ENCODE measurements at regions not wholly inside any gene's neighbourhood (a gene's known extent, or its start where the extent isn't known, plus 50 kb on each side); places are given as distances from the start of the nearest gene placed in this dataset.

DNA sequence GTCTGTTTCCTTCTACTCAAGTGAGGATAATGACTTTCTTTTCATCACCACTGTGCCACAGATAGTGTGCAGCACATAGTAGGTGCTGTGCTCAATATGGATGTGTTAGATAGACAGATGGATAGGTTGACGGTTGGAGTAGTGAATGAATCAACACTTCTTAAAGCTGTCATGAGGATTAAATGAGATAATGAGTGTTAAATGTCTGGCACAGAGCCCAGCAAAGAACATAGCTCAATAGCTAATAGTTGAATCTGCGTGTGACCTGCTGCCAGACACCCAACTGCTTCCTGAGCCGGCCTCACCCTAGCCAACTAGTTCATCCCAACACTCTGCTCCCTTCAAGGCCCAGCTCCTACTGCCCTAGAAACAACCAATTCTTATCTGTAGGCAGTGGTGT, 67.7 kb upstream of the PJA1 start:
- no peak for ATAC-seq
- no peak overlapping the region for H3K27ac ChIP-seq
- no peaks in the 10 kb centered on the region for H3K4me1 ChIP-seq
- TF ChIP-seq, protein P1, sequence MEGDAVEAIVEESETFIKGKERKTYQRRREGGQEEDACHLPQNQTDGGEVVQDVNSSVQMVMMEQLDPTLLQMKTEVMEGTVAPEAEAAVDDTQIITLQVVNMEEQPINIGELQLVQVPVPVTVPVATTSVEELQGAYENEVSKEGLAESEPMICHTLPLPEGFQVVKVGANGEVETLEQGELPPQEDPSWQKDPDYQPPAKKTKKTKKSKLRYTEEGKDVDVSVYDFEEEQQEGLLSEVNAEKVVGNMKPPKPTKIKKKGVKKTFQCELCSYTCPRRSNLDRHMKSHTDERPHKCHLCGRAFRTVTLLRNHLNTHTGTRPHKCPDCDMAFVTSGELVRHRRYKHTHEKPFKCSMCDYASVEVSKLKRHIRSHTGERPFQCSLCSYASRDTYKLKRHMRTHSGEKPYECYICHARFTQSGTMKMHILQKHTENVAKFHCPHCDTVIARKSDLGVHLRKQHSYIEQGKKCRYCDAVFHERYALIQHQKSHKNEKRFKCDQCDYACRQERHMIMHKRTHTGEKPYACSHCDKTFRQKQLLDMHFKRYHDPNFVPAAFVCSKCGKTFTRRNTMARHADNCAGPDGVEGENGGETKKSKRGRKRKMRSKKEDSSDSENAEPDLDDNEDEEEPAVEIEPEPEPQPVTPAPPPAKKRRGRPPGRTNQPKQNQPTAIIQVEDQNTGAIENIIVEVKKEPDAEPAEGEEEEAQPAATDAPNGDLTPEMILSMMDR (IDR thresholded peaks at IDR 0.05) = no peak
- no peaks in the 10 kb centered on the region for H3K36me3 ChIP-seq
- H3K9me3 ChIP-seq = no peaks in the 10 kb centered on the region
- H3K4me3 ChIP-seq = no peak overlapping the region
- H3K27me3 ChIP-seq = no peaks in the 10 kb centered on the region
- no peak for DNase-seq
- intact Hi-C loops (cut with DNase I) = no loop called here

DNA sequence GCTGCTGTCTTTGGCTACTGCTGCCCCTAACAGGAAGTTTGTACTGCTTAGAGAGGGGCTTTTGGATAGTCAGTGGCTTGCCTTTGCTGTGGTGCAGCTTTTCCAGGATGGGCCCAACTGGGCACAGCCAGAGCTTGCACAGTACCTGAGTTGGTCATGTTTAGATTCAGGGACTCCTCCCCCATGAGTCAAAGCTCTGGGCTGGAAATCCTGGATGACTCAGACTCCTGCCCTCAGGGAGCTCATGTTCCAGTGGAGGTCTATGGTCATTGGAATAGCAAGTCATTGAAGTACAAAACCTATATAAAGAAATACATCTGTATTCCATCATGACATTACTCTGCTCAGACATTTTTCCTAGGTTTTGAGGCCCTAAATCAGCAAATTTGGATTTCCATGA, 66.7 kb upstream of the PJA1 start:
- no peaks in the 10 kb centered on the region for H3K9me3 ChIP-seq
- intact Hi-C loops (cut with DNase I) = no loop called here
- ATAC-seq (no peak), DNase-seq (no peak)
- no peaks in the 10 kb centered on the region for H3K36me3 ChIP-seq
- no peaks in the 10 kb centered on the region for H3K4me1 ChIP-seq
- H3K4me3 ChIP-seq = no peak overlapping the region
- no peak overlapping the region for H3K27ac ChIP-seq
- H3K27me3 ChIP-seq = no peaks in the 10 kb centered on the region
- TF ChIP-seq, protein P1 (IDR thresholded peaks at IDR 0.05) = no peak

DNA sequence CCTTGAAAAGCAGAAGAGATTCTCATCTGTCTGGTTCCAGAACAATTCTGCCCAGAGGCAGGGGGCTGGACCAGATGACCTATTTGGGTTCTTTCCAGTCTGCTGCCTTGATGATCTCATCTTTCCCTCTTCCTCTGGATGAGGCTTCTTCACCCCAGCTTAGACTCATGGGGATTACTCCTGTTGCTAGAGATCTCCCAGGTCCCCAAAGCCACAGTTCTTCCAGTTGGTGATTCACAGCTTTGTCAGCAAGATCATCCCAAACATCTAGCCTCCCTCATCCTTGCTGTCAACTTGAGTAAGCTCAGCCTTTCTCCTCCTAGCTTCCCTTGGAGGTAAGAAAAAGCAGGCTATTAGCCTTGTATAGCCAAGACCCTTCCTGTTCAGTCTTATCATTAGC, 64.2 kb upstream of the PJA1 start:
- Histone ChIP-seq H3K4me1 (no peaks in the 10 kb centered on the region), H3K9me3 (no peaks in the 10 kb centered on the region), H3K36me3 (no peaks in the 10 kb centered on the region), H3K27ac (no peak overlapping the region), H3K27me3 (no peaks in the 10 kb centered on the region), H3K4me3 (no peak overlapping the region)
- intact Hi-C loops (cut with DNase I) = loop anchor here (10.0 kb wide), 1 partner anchor 405 kb away; the partner anchor contains the start of gene EFNB1
- DNase-seq (no peak), ATAC-seq (no peak)
- TF ChIP-seq, protein P1 (IDR thresholded peaks at IDR 0.05) = no peak

DNA sequence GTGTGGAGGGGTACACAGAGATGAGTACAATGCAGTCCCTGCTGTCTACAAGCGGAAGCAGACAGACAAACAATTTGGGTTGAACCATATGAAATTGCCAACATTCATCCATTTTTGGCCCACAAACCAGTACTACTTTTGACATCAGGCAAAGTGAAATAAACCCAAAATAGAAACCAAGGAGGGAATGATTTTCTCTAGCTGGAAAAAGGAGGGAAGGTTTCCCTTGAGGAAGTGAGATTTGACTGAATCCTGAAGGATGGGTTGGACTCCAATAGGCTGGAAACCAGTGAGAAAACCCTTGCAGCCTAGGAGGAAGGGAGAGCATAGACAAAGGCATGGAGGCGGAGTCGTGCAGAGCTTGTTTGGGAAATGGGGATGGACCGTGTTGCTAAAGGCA, 63.5 kb upstream of the PJA1 start:
- ATAC-seq = no peak
- Histone ChIP-seq H3K27ac (no peak overlapping the region), H3K27me3 (no peaks in the 10 kb centered on the region), H3K4me1 (no peaks in the 10 kb centered on the region), H3K4me3 (no peak overlapping the region), H3K9me3 (no peaks in the 10 kb centered on the region), H3K36me3 (no peaks in the 10 kb centered on the region)
- intact Hi-C loops (cut with DNase I) = loop anchor here (10.0 kb wide), 1 partner anchor 404 kb away; the partner anchor contains the start of gene EFNB1
- TF ChIP-seq, protein P1 (IDR thresholded peaks at IDR 0.05) = no peak
- no peak for DNase-seq

DNA sequence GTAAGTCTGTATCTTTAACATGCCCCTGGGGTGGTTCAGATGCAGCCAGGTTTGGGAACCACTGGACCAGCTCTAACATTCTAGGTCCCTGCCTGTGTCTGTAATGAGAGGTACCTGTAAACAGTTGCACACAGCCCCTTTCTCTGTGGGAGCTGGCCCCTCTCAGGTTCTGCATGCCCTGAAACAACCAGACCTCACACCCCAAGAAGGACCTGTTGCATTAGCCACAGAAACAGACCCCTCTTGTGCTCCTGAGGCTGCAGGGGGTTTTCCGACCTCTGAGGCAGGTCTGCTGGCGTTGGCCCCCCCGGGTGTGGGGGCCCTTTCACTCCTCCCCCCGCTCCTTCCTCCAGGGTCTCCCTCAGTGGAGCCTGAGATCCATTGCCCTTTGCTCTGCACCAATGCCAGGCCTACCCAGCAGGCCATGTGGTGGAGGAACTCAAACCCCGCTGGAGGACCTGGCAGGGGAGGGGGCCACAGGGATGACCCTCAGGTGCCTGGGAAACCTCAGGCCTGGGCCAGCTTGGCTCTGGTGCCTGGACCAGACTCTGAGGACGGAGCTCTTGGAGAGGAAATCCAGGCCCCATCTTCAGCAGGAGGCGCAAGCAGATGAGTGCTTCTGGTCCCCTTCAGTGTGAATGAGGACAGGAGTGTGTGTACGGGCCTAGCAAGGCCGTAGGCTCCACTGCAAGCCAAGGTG, 61.4 kb upstream of the PJA1 start:
- TF ChIP-seq, protein P1 (IDR thresholded peaks at IDR 0.05) = no peak
- DNase-seq = no peak
- H3K9me3 ChIP-seq = no peaks in the 10 kb centered on the region
- no peak overlapping the region for H3K27ac ChIP-seq
- H3K4me1 ChIP-seq = no peaks in the 10 kb centered on the region
- H3K27me3 ChIP-seq = no peaks in the 10 kb centered on the region
- H3K4me3 ChIP-seq = no peak overlapping the region
- H3K36me3 ChIP-seq = no peaks in the 10 kb centered on the region
- intact Hi-C loops (cut with DNase I) = loop anchor here (10.0 kb wide), 1 partner anchor 402 kb away; the partner anchor contains the start of gene EFNB1
- ATAC-seq = no peak

Data from upper lobe of right lung (tissue), 1 donor.